ENCODE measurements at regions not wholly inside any gene's neighbourhood (a gene's known extent, or its start where the extent isn't known, plus 50 kb on each side); places are given as distances from the start of the nearest gene placed in this dataset.

GRCh38 chr14:98293576-98293975 is 978.4 kb downstream of the BCL11B start:
- ChIA-PET POLR2A (no interaction called here), CTCF (ENCODE audit: low intra/inter-chr PET ratio, low total read pairs) (no interaction called here)
- ATAC-seq (no peak), DNase-seq (ENCODE audit: low spot score) (no peak), FAIRE-seq (no peak)
- no peaks in the 10 kb centered on the region for H3K79me2 ChIP-seq (ENCODE audit: insufficient read depth, low read length)
- H4K20me1 ChIP-seq (ENCODE audit: insufficient read depth, low read length), result no peaks in the 10 kb centered on the region
- H2AFZ ChIP-seq (ENCODE audit: low read length), result no peak overlapping the region
- H3K9me3 ChIP-seq (ENCODE audit: low read length), result peaks cover 92% of the 10 kb centered on the region
- no peak overlapping the region for H3K27ac ChIP-seq (ENCODE audit: extremely low read length, insufficient read depth, low read length)
- no TSS peak for BruUV-seq (replicated peaks)
- intact Hi-C loops (cut with micrococcal nuclease; ENCODE audit: unreplicated experiment) (no loop called here), in situ Hi-C loops (cut with HindIII; ENCODE audit: extremely low pct_ligation_motif_present, low pct_unique_long_range_greater_than_20kb) (no loop called here)
- no peaks in the 10 kb centered on the region for H3K27me3 ChIP-seq (ENCODE audit: control insufficient read depth in 1 of 2, insufficient read depth in 2 of 2, low read length in 2 of 2)
- no peak overlapping the region for H3K4me2 ChIP-seq (ENCODE audit: low read depth, low read length)
- no peaks in the 10 kb centered on the region for H3K4me1 ChIP-seq (ENCODE audit: insufficient read depth, low read length)
- H3K9ac ChIP-seq (ENCODE audit: insufficient read depth, low read depth, low read length), result no peak overlapping the region
- no peak overlapping the region for H3K4me3 ChIP-seq (replicated peaks in 1 of 3; ENCODE audit: insufficient read depth in 1 of 3, low read depth in 2 of 3, low read length in 3 of 3)
- no peak for TF ChIP-seq MTA3 (CRISPR knock-in tag; IDR thresholded peaks at IDR 0.05)
- no peak for TF ChIP-seq YEATS2 (CRISPR knock-in tag; IDR thresholded peaks at IDR 0.05; ENCODE audit: borderline replicate concordance)
- TF ChIP-seq KAT8 (CRISPR knock-in tag; IDR thresholded peaks at IDR 0.05), result no peak
- no peak for TF ChIP-seq MTA1 (CRISPR knock-in tag; IDR thresholded peaks at IDR 0.05; ENCODE audit: borderline replicate concordance)
- no peak for TF ChIP-seq ZNF891 (CRISPR knock-in tag; IDR thresholded peaks at IDR 0.05)
- no peak for TF ChIP-seq ZBTB33 (CRISPR knock-in tag; IDR thresholded peaks at IDR 0.05)
- no peak for TF ChIP-seq DPF2 (CRISPR knock-in tag; IDR thresholded peaks at IDR 0.05; ENCODE audit: borderline replicate concordance, low read depth)
- no peak for TF ChIP-seq TIGD3 (CRISPR knock-in tag; IDR thresholded peaks at IDR 0.05; ENCODE audit: borderline replicate concordance)
- TF ChIP-seq ZFP36L1 (CRISPR knock-in tag; IDR thresholded peaks at IDR 0.05), result no peak
- no peak for TF ChIP-seq KDM1A (CRISPR knock-in tag; IDR thresholded peaks at IDR 0.05)
- TF ChIP-seq THAP9 (CRISPR knock-in tag; IDR thresholded peaks at IDR 0.05; ENCODE audit: borderline replicate concordance), result no peak
- TF ChIP-seq, protein P1, sequence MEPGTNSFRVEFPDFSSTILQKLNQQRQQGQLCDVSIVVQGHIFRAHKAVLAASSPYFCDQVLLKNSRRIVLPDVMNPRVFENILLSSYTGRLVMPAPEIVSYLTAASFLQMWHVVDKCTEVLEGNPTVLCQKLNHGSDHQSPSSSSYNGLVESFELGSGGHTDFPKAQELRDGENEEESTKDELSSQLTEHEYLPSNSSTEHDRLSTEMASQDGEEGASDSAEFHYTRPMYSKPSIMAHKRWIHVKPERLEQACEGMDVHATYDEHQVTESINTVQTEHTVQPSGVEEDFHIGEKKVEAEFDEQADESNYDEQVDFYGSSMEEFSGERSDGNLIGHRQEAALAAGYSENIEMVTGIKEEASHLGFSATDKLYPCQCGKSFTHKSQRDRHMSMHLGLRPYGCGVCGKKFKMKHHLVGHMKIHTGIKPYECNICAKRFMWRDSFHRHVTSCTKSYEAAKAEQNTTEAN (CRISPR knock-in tag; conservative IDR thresholded peaks at IDR 0.05), result no peak
- TF ChIP-seq, protein P2, sequence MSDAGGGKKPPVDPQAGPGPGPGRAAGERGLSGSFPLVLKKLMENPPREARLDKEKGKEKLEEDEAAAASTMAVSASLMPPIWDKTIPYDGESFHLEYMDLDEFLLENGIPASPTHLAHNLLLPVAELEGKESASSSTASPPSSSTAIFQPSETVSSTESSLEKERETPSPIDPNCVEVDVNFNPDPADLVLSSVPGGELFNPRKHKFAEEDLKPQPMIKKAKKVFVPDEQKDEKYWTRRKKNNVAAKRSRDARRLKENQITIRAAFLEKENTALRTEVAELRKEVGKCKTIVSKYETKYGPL (CRISPR knock-in tag; IDR thresholded peaks at IDR 0.05), result no peak
- no peak for TF ChIP-seq ZNF775 (CRISPR knock-in tag; IDR thresholded peaks at IDR 0.05; ENCODE audit: borderline replicate concordance)
- WGBS (ENCODE audit: low lambda C conversion rate), result 0% methylated on average over 1 of the region's 5 CpGs
- no peaks in the 10 kb centered on the region for H3K36me3 ChIP-seq (replicated peaks in 1 of 2; ENCODE audit: control insufficient read depth in 1 of 2, insufficient read depth in 2 of 2, low read length in 2 of 2)

Data from HepG2 (cell line).